GM20431 (cell line): ENCODE measurements at regions not wholly inside any gene's neighbourhood (a gene's known extent, or its start where the extent isn't known, plus 50 kb on each side); places are given as distances from the start of the nearest gene placed in this dataset.

ENCODE experiments used
- in situ Hi-C: fragments of 300-500 bp; cut with MseI, MboI; formaldehyde crosslinking; loops from one replicate; pipeline ENCODE4 v1.15.0; 2020; ENCODE audit warnings: low sequenced_read_pairs; ENCODE audit not compliant: unreplicated experiment

DNA sequence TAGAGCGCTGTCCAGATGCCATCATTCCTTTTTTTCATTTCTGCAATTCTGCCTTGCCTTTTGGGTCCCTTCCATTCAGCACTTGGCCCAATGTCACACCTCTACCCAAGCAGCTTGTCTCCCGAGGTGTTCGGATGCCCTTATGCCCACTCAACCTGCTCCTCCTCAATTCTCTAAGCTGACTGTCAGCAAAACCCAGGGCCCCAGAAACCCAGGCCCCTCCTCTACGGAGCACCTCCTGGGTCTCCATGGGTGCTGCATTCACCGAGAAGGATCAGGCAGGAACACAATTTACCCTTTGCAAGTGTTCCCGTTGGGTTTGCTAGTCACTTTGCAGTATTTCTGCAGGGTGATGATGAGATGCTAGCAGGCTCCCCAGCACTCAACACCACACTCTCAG lies 86.7 kb upstream of the RAB6C start:
- in situ Hi-C loops = no loop called here

DNA sequence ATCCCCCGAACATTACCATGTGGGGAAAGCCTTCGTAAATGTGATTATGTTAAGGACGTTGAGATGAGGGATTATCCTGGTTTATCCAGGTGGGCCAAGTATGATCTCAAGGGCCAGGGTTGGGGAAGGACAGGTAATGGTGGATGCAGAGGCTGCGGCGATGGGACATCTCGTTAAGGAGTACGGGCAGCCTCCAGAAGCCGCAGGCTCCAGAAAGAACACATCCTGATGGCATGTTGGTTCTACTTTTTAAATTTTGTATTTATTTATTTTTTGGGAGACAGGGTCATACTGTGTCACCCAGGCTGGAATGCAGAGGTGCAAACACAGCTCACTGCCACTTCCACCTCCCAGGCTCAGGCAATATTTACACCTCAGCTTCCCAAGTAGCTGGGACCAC lies 86.2 kb upstream of the RAB6C start:
- in situ Hi-C loops = no loop called here

DNA sequence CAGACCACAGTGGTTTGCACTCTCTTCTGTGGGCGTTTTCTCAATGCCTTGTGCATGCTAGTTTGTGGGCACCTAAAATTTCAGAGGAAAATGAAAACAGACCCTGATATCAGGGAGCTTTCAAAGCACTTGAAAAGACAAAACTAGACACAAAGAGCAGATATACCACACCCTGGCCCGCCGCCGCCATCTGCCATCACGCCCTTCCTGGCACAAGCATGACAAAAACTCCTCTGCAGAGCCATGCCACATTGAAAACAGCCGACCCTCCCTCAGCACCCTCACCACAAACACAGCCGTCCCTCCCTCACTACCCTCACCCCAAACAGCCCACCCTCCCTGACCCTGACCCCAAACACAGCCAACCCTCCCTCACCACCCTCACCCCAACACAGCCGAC lies 84.8 kb upstream of the RAB6C start:
- in situ Hi-C loops = no loop called here

DNA sequence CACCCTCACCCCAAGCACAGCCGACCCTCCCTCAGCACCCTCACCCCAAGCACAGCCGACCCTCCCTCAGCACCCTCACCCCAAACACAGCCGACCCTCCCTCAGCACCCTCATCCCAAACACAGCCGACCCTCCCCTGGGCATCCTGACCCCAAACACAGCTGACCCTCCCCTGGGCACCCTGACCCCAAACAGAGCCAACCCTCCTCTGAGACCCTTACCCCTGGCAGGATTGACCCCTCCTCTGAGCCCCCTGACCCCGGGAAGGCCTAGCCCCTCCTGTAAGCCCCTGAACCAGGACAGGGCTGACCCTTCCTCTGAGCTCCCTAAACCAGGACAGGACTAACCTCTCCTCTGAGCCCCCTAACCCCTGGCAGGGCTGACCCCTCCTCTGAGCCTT lies 84.4 kb upstream of the RAB6C start:
- in situ Hi-C loops = no loop called here

- in situ Hi-C loops = no loop called here
Observed at GRCh38 chr2:129895526-129896082, 83.9 kb upstream of the RAB6C start.

DNA sequence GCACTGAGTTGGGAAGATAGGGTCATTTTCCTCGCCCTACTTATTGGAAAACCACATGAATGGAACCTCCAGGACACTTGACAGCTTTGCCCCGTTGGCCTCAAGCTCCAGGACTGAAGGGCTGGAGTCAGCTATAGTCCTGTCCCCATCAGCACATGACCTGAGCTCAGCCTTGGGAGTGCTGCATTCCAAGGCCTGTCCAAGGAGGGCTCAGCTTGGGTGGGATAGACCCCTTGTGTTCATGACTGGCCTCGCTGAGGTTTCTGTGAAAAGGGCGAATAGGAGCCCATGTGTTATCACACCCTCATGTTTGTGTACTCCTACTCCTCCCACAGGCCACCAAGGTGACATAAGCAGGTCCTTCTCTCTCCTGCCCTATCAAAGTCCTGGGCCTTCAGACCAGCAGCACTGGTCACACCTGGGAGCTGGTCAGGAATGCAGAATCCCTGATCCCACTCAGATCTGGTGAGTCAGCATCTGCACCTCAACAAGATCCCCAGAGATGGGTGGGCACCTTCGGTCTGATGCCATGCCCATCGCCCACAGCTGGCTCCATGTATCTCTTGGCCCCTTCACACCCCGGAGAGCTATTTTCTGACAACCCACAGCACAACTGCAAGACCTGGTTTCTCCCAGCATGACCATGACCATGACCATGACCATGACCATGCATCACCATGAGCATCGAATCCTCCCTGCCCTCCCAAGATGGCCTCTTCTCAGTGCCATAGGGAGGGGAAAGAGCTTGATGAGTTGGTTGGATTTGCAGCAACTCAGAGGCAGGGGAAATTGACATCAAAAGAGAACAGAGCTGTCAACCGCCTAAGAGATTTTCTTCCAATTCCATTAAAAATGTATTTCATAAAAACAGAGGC lies 83.0 kb upstream of the RAB6C start:
- in situ Hi-C loops = no loop called here

- in situ Hi-C loops = no loop called here
Observed at GRCh38 chr2:129901754-129902415, 77.6 kb upstream of the RAB6C start.

DNA sequence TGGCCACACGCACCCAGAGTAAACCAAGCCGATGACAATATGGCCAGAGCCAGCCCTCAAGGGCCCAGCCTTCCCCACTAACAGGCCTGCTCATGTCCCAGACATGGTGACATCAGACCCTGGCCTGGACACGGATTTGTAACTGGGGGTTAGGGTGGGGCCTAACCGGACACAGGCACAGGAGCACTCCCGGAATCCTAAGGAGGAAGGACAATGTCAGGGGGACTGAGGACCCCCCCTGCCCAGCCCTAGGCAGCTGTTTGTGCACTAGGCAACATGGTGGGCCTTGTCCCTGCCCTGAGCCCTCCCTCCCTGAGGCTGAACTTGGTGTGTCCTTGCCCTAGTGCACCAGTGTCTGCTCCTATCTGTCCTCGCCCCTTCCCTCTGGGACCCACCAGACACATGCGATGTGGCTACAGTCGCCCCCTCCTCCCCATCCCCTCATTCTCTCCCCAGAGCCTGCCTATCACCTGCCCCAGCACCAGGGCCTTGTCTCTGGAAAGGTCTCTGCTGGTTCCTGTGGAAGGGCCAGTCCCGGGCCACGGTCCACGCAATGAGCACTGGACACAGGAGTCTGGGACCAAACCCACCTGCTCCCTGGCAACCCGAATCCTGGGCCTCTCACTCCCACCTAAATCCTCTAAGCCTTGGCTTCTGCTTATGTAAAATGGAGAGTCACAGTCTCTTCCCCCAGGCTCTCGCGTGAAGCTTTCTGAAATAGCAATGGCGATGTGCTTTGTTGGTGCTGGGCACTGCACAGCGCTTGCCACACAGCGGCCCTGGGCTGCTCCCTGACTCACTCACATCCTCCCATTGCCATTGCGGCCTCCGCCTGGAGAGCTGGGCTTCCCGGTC lies 76.5 kb upstream of the RAB6C start:
- in situ Hi-C loops = no loop called here

DNA sequence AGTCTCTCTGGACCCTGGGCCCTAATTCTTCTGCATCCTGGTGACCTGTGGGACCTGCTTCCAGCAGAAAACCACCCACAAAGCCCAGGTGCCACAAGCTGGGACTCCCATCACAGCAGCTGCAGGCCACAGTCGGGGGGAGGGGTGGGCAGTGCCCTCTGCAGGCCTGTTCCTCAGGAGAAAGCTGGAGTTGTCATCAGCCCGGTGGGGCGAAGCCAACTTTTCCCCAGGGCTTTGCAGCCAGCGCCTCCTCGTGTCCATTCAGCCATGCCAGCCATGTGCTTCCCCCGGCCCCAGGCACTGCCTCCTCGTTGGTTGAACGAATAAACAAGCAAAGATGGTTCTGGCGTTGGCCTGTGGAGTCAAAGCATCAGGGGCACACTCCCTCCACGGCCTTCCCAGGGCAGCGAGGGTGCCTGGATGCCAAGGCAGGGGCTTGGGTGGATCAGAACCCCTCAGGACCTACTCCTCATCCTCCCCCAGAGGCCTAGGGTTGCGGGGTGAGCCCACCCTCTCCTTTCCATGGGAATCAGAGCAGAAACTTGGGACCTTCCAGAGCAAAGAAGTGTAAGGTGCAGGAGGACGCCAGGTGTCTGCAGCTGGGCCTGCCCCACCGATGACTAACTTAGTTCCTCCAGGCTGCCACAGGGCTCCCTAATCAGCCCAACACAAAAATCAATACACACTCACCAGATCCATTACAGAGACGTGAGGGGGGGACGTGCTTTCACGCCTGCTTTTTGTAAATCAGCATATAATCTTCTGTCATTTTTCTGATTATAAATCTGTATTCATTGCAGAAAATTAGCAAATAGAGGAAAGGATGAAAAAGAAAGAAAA lies 75.7 kb upstream of the RAB6C start:
- in situ Hi-C loops = no loop called here

DNA sequence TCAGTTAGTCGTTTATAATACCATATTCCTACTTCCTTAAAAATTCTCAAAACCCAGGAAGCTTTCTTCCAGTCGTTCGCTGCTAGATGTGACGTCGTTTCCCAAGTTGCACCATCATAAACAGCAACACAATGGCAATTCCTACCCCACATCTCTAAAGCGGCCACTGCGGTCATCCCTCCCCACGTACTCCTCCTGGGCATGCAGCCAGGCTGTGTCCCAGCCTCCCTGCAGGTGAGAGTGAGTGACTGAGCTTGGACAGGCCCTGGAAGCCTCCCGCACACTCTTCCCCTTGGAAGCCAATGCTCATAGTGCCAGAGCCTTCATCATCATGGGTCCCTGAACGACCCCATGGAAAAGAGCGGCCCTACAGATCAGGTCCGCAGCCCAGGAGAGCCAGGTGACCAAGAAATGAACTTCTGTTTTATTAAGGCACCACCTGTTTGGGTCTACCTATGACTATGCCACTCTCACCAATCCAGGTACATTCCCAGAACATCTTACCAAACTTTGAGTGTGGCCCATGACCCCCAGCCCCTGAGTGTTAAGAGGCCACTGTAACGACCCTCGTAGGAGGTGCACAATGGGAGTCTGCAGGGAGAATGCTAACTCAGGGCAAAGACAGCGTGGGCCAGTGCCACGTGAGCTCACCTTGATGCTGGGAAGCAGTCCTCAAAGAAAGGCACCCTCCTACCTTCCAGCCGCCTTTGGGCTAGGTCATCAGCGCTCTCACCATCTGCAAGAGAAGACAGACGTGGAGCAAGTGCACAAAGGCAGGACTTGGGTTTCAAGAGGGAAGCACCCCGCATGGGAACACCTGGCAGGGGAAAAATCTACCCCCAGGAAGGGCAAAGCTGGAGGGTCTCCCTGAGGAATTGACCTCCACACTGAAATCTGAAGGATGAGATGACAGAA lies 74.7 kb upstream of the RAB6C start:
- in situ Hi-C loops = no loop called here

DNA sequence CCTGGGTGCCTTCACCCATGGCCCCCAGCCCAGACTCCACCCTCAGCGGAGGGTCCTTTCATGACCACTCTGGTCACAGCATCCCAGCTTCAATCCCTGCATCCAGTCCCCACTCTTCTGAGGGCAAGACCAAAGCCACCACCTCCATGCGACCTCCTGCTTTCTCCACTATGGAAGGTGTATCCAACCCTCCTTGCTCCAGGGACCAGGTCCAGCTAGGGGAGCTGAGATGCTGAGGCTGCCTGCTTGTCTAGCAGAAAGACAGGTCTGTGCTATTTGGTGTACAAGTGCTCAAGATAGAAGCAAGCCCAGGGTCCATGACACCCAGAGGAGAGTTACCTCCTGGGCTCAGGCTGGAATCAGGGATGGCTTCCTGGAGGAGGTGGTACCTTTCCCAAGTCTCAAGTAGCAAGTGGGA lies 73.8 kb upstream of the RAB6C start:
- in situ Hi-C loops = no loop called here

GRCh38 chr2:129906139-129906860 lies 73.2 kb upstream of the RAB6C start:
- in situ Hi-C loops = no loop called here

- in situ Hi-C loops = no loop called here
Observed at GRCh38 chr2:129906861-129907235, 72.6 kb upstream of the RAB6C start.

DNA sequence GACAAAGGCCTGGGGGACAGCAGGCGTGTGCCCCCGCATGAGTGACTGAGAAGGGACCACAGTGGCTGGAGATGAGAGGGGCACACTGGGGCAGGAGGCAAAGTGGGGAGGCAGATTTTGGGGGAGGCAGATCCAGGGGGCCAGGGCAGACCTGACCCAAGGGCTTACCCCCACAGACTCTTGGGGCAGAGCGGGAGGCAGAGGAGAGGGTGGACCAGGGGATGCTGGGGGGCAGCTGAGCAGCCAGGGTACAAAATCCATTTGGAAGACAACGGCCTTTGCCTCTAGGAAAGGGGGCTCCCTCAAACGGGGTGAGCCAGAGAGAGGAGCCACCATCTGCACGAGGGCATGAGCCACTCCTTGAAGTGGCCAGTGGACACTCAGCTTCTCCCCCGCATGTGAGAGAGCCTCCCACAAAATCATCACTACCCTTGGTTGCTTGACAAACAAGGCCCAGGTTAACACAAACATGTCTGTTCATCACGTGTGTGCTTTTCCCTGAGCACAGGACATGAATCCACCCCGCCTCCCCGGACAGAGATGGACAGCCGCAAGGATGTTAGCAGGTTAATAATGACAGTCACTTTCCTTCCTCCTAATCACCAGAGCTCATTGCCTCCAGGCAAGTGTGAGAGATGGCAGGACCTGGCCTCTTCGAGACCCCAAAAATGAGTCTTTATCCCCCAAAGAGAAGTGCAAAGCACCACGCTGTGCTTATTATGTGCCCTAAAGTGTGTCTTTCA lies 72.0 kb upstream of the RAB6C start:
- in situ Hi-C loops = no loop called here

- in situ Hi-C loops = no loop called here
Observed at GRCh38 chr2:129908721-129909373, 70.6 kb upstream of the RAB6C start.

- in situ Hi-C loops = no loop called here
Observed at GRCh38 chr2:129909651-129910418, 69.6 kb upstream of the RAB6C start.
